PFSK-1 (cell line): ENCODE measurements at regions not wholly inside any gene's neighbourhood (a gene's known extent, or its start where the extent isn't known, plus 50 kb on each side); places are given as distances from the start of the nearest gene placed in this dataset.

ENCODE experiments used
- FOXP2 ChIP-seq: optimal IDR thresholded peaks from 2 replicates; pipeline ENCODE3; 2011; ENCODE audit warnings: borderline replicate concordance, control low read depth, inconsistent platforms; ENCODE audit not compliant: insufficient read depth; ENCODE audit errors: extremely low read length, extremely low read depth
- POLR2AphosphoS5 ChIP-seq: IDR thresholded peaks from 2 replicates; pipeline ENCODE4 v1.6.1; 2012; ENCODE audit warnings: low read depth, mild to moderate bottlenecking, control low read depth, low read length, moderate library complexity
- SIN3A ChIP-seq: IDR thresholded peaks from 2 replicates; pipeline ENCODE4 v1.6.1; 2012; ENCODE audit warnings: mild to moderate bottlenecking, low read length, moderate library complexity, borderline replicate concordance; ENCODE audit not compliant: insufficient read depth
- TAF1 ChIP-seq: IDR thresholded peaks from 2 replicates; pipeline ENCODE4 v1.6.1; 2012; ENCODE audit warnings: low read length, control low read depth, borderline replicate concordance; ENCODE audit not compliant: insufficient read depth
- TF ChIP-seq, protein P1 (sequence below), 2 experiments: IDR thresholded peaks; 2 replicates each; pipeline versions ENCODE4 v1.6.1 to v1.8.0; 2011 to 2012; ENCODE audit warnings: low read depth in 2 of 2, low read length in 2 of 2, control low read depth in 1 of 2, inconsistent platforms in 1 of 2, mild to moderate bottlenecking in 1 of 2, moderate library complexity in 1 of 2; ENCODE audit not compliant: insufficient read depth in 1 of 2

- TF ChIP-seq TAF1, result no peak
- no peak for TF ChIP-seq SIN3A
- TF ChIP-seq POLR2AphosphoS5, result no peak
- TF ChIP-seq, protein P1, sequence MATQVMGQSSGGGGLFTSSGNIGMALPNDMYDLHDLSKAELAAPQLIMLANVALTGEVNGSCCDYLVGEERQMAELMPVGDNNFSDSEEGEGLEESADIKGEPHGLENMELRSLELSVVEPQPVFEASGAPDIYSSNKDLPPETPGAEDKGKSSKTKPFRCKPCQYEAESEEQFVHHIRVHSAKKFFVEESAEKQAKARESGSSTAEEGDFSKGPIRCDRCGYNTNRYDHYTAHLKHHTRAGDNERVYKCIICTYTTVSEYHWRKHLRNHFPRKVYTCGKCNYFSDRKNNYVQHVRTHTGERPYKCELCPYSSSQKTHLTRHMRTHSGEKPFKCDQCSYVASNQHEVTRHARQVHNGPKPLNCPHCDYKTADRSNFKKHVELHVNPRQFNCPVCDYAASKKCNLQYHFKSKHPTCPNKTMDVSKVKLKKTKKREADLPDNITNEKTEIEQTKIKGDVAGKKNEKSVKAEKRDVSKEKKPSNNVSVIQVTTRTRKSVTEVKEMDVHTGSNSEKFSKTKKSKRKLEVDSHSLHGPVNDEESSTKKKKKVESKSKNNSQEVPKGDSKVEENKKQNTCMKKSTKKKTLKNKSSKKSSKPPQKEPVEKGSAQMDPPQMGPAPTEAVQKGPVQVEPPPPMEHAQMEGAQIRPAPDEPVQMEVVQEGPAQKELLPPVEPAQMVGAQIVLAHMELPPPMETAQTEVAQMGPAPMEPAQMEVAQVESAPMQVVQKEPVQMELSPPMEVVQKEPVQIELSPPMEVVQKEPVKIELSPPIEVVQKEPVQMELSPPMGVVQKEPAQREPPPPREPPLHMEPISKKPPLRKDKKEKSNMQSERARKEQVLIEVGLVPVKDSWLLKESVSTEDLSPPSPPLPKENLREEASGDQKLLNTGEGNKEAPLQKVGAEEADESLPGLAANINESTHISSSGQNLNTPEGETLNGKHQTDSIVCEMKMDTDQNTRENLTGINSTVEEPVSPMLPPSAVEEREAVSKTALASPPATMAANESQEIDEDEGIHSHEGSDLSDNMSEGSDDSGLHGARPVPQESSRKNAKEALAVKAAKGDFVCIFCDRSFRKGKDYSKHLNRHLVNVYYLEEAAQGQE (IDR thresholded peaks at IDR 0.05; ENCODE audit: insufficient read depth in 1 of 2, low read depth in 2 of 2, low read length in 2 of 2), result no peak
Observed at GRCh38 chr4:137370679-137371078, 161.6 kb downstream of the PCDH18 start.

DNA sequence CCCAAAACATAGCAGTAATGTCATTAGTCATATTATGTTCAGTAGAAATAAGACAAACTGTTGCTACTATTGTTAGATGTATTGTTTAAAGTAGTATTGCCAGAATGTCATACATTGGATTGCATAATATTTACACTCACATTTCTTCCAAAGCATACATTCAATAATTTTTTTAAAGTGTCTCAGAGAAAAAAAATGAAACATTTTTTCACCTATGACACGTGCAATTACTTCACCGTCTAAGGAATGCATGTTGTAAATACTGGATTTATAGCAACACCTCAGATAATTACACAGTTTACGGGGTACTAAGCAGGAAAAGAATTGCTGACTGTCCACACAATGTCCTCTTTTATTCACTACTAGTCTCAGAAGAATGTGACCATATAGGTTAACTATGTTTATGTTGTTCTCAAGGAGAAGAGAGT lies 162.1 kb downstream of the PCDH18 start:
- TF ChIP-seq SIN3A (no peak), FOXP2 (no peak), TAF1 (no peak), POLR2AphosphoS5 (no peak)
- TF ChIP-seq, protein P1 (IDR thresholded peaks at IDR 0.05; ENCODE audit: insufficient read depth in 1 of 2, low read depth in 2 of 2, low read length in 2 of 2), result no peak

DNA sequence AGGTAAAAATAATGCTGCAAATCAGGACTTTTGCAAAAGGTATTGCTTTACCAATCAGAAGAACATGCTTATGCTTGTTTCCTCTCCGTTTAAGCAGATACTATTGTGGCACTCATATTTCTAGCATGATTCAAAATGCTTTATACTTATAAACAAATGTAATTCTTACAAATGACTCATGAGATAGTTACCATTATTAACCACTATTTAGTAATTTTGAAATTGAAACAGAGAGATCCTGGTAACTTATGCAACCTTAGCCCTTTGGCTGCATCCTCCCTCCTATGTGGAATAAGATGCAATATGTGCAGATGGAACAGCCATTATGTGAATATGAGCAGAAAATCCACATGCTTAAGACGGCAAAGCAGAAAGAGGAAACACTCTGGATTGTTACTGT lies 164.7 kb downstream of the PCDH18 start:
- no peak for TF ChIP-seq SIN3A
- no peak for TF ChIP-seq FOXP2
- TF ChIP-seq, protein P1 (IDR thresholded peaks at IDR 0.05; ENCODE audit: insufficient read depth in 1 of 2, low read depth in 2 of 2, low read length in 2 of 2), result no peak
- 0 out of 2 replicates have a peak, but pooled peaks have one; percentile 23 for TF ChIP-seq TAF1
- TF ChIP-seq POLR2AphosphoS5, result no peak

- no peak for TF ChIP-seq FOXP2
- no peak for TF ChIP-seq POLR2AphosphoS5
- TF ChIP-seq TAF1, result no peak
- TF ChIP-seq, protein P1 (IDR thresholded peaks at IDR 0.05; ENCODE audit: insufficient read depth in 1 of 2, low read depth in 2 of 2, low read length in 2 of 2), result no peak
- no peak for TF ChIP-seq SIN3A
Observed at GRCh38 chr4:137363496-137363895, 168.8 kb downstream of the PCDH18 start.

GRCh38 chr4:137361756-137362470 lies 170.4 kb downstream of the PCDH18 start:
- no peak for TF ChIP-seq POLR2AphosphoS5
- TF ChIP-seq, protein P1 (IDR thresholded peaks at IDR 0.05; ENCODE audit: insufficient read depth in 1 of 2, low read depth in 2 of 2, low read length in 2 of 2), result no peak
- no peak for TF ChIP-seq SIN3A
- TF ChIP-seq FOXP2, result no peak
- no peak for TF ChIP-seq TAF1
